Endodermal cell (in vitro differentiated cells): ENCODE measurements at regions not wholly inside any gene's neighbourhood (a gene's known extent, or its start where the extent isn't known, plus 50 kb on each side); places are given as distances from the start of the nearest gene placed in this dataset.

Experiments used
- DNase-seq: peaks from one replicate; pipeline ENCODE4 v3.0.0-alpha.2; 2017
- H3K27ac ChIP-seq: 2 replicates; pipeline ENCODE4 v1.5.1; 2013; ENCODE audit warnings: mild to moderate bottlenecking, low read depth, low read length, moderate library complexity
- H3K27me3 ChIP-seq: 2 replicates; pipeline ENCODE4 v1.6.1; 2013; ENCODE audit warnings: mild to moderate bottlenecking, low read length, moderate library complexity; ENCODE audit not compliant: insufficient read depth, control insufficient read depth, poor library complexity, severe bottlenecking
- H3K36me3 ChIP-seq: 2 replicates; pipeline ENCODE4 v1.7.0; 2013; ENCODE audit warnings: mild to moderate bottlenecking, low read length, moderate library complexity; ENCODE audit not compliant: control insufficient read depth, insufficient read depth
- H3K4me1 ChIP-seq: one replicate; pipeline ENCODE4 v1.7.0; 2013; ENCODE audit warnings: low read length; ENCODE audit not compliant: control insufficient read depth, insufficient read depth
- H3K4me3 ChIP-seq: 2 replicates; pipeline ENCODE4 v1.5.1; 2013; ENCODE audit warnings: mild to moderate bottlenecking, low read length, moderate library complexity
- H3K9ac ChIP-seq: 2 replicates; pipeline ENCODE4 v1.6.1; 2013; ENCODE audit warnings: mild to moderate bottlenecking, low read length, moderate library complexity; ENCODE audit not compliant: poor library complexity, severe bottlenecking; ENCODE audit errors: extremely low read depth
- H3K9me3 ChIP-seq: 2 replicates; pipeline ENCODE4 v1.6.1; 2013; ENCODE audit warnings: mild to moderate bottlenecking, low read length, moderate library complexity; ENCODE audit not compliant: control insufficient read depth
- H3K27ac Mint-ChIP-seq: 2 replicates; pipeline ENCODE4 v1.8.0; 2020; ENCODE audit warnings: mixed read lengths
- H3K27me3 Mint-ChIP-seq: 2 replicates; pipeline ENCODE4 v1.8.0; 2021; ENCODE audit warnings: mild to moderate bottlenecking, mixed read lengths; ENCODE audit not compliant: insufficient read depth
- H3K36me3 Mint-ChIP-seq: 2 replicates; pipeline ENCODE4 v1.8.0; 2020; ENCODE audit warnings: low read depth, mixed read lengths
- H3K4me1 Mint-ChIP-seq: 2 replicates; pipeline ENCODE4 v1.8.0; 2020; ENCODE audit warnings: mixed read lengths
- H3K4me3 Mint-ChIP-seq: 2 replicates; pipeline ENCODE4 v1.8.0; 2020; ENCODE audit warnings: mild to moderate bottlenecking, moderate library complexity, mixed read lengths
- H3K9me3 Mint-ChIP-seq: 2 replicates; pipeline ENCODE4 v1.8.0; 2020; ENCODE audit warnings: mild to moderate bottlenecking, mixed read lengths
- CTCF ChIP-seq: fragments of 200-600 bp; sonication (generic); conservative IDR thresholded peaks from 2 replicates; pipeline ENCODE4 v1.5.0; 2021; ENCODE audit warnings: antibody characterized with exemption, mild to moderate bottlenecking
- WGBS, 2 experiments: methylation state at CpG; one replicate each; pipeline versions ENCODE4 v1.1.5 to v1.1.7; 2013; ENCODE audit warnings: missing lambda C conversion rate in 2 of 2, mixed read lengths in 1 of 2; ENCODE audit not compliant: insufficient coverage in 1 of 2, insufficient read length in 1 of 2; 5-methylcytosine and 5-hydroxymethylcytosine counted together

DNA sequence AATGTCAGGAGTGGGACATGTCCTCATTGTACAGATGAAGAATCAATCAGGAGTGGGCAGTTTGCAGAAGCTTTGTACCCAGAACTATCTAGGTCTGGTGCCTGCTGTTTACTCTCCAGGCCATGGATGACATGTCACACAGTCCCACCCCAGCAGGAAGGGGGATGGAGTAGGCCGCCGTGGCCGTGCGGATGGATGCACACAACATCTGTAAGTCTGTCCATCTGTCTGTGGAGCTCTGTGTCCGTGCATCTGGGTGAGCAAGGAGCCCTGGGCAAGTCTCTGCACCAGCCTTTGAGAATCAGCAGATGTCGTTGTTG lies 311.5 kb upstream of the IRX4 start:
- H3K9ac ChIP-seq = no peak overlapping the region
- H3K4me1 Mint-ChIP-seq = no peaks in the 10 kb centered on the region
- H3K4me1 ChIP-seq = no peaks in the 10 kb centered on the region
- H3K27me3 Mint-ChIP-seq = peaks cover 21% of the 10 kb centered on the region
- TF ChIP-seq CTCF = no peak
- no peak overlapping the region for H3K4me3 Mint-ChIP-seq
- no peaks in the 10 kb centered on the region for H3K36me3 ChIP-seq
- H3K4me3 ChIP-seq = no peak overlapping the region
- no peak for DNase-seq
- no peak overlapping the region for H3K27ac Mint-ChIP-seq
- H3K9me3 Mint-ChIP-seq = peaks cover 26% of the 10 kb centered on the region
- H3K9me3 ChIP-seq = peaks cover 9% of the 10 kb centered on the region
- 89 to 97% methylated on average over 6 of the region's 6 CpGs for WGBS, 2 experiments
- no peaks in the 10 kb centered on the region for H3K27me3 ChIP-seq
- no peaks in the 10 kb centered on the region for H3K36me3 Mint-ChIP-seq
- H3K27ac ChIP-seq = no peak overlapping the region

DNA sequence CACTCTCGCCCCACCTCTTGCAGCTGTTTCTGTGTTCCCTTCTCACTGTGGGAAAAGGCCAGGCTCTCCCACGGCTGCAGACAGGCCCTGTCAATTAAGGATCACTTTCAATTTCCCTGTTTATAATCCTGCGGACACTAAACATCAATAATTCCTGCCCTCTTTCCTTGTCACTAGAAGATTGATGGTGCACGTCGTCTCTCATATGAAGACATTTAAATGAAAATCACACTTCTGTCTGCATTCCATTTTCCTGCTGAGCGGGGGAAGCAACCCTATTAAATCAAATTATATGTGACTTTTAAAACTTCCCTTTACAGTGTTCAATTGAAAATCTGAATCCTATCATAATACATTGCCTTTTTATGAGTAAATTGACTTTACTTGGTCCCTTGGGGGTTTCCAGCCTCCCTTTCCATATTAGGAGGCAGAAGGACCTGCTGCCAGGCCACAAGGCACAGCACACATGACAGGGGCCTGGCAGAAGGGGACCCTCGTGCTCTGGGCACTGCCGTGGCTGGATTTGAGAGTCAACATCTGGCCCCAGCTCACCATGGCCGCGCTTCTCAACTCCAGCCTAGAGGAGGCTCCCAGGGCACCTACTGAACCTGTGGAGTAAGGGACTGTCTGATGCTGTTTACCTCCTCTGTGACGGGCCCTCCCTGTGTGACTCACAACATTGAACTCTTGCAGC lies 311.0 kb upstream of the IRX4 start:
- no peak overlapping the region for H3K9ac ChIP-seq
- DNase-seq = no peak
- H3K27me3 ChIP-seq = no peaks in the 10 kb centered on the region
- no peaks in the 10 kb centered on the region for H3K36me3 ChIP-seq
- no peak overlapping the region for H3K4me3 Mint-ChIP-seq
- no peak for TF ChIP-seq CTCF
- H3K27ac ChIP-seq = peak overlapping the region; percentile 7
- no peak overlapping the region for H3K27ac Mint-ChIP-seq
- peaks cover 26% of the 10 kb centered on the region for H3K9me3 Mint-ChIP-seq
- no peaks in the 10 kb centered on the region for H3K4me1 ChIP-seq
- WGBS, 2 experiments = 69 to 90% methylated on average over 7 to 11 of the region's 11 CpGs
- no peaks in the 10 kb centered on the region for H3K36me3 Mint-ChIP-seq
- no peaks in the 10 kb centered on the region for H3K4me1 Mint-ChIP-seq
- H3K27me3 Mint-ChIP-seq = peaks cover 24% of the 10 kb centered on the region
- peaks cover 9% of the 10 kb centered on the region for H3K9me3 ChIP-seq
- no peak overlapping the region for H3K4me3 ChIP-seq

DNA sequence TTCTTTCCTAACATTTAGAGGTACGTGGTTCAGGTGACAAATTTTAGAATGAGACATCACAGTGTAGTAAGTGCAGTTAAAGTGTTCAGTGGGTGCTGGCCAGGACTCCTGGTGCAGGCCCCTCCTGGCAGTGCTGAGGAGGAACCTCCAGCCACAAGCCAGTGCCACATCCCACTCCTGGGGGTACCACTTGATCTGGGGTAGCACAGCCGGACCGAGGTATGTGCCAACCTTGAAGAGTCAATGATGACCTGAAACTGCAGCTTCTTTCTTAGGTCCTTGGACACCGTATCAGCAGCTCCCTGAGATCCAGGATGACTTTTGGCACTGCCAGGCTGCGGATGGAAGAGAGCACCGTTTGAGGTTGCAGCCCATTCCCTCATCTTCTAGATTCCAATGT lies 310.4 kb upstream of the IRX4 start:
- Histone ChIP-seq H3K27me3 (no peaks in the 10 kb centered on the region), H3K9me3 (peaks cover 9% of the 10 kb centered on the region), H3K9ac (no peak overlapping the region), H3K4me3 (no peak overlapping the region), H3K27ac (peak overlapping the region; percentile 7), H3K4me1 (no peaks in the 10 kb centered on the region), H3K36me3 (no peaks in the 10 kb centered on the region)
- no peak for DNase-seq
- H3K4me1 Mint-ChIP-seq = no peaks in the 10 kb centered on the region
- H3K4me3 Mint-ChIP-seq = no peak overlapping the region
- peaks cover 26% of the 10 kb centered on the region for H3K9me3 Mint-ChIP-seq
- H3K27me3 Mint-ChIP-seq = peaks cover 28% of the 10 kb centered on the region
- no peak overlapping the region for H3K27ac Mint-ChIP-seq
- WGBS, 2 experiments = 90 to 94% methylated on average over 4 to 6 of the region's 6 CpGs
- H3K36me3 Mint-ChIP-seq = no peaks in the 10 kb centered on the region
- TF ChIP-seq CTCF = no peak
